ENCODE measurements at regions not wholly inside any gene's neighbourhood (a gene's known extent, or its start where the extent isn't known, plus 50 kb on each side); places are given as distances from the start of the nearest gene placed in this dataset.
A peak's percentile ranks its signal among the peaks of the same experiment; 100 is the strongest.

- no peaks in the 10 kb centered on the region for H3K9me3 ChIP-seq
- H3K36me3 ChIP-seq (replicated peaks in 1 of 2; ENCODE audit: control insufficient read depth in 1 of 2, insufficient read depth in 2 of 2, low read length in 1 of 2): no peaks in the 10 kb centered on the region
- H3K4me1 ChIP-seq (ENCODE audit: control insufficient read depth in 1 of 2, insufficient read depth in 2 of 2, low read depth in 1 of 2, low read length in 1 of 2): no peaks in the 10 kb centered on the region; a peak in 1 of 4 replicates
- H4K20me1 ChIP-seq (ENCODE audit: insufficient read depth): no peaks in the 10 kb centered on the region
- ChIA-PET CTCF (interaction anchor here (0.6 to 3.5 kb wide), 16 partner anchors 9 to 1929 kb away, joined by 3 to 15 read pairs (median 6); partner anchors contain the start of gene MEIS1), POLR2A (no interaction called here)
- H2AFZ ChIP-seq (ENCODE audit: low read depth): no peak overlapping the region
- H3K79me2 ChIP-seq (ENCODE audit: insufficient read depth): no peaks in the 10 kb centered on the region
- H3K27ac ChIP-seq (ENCODE audit: low read depth in 2 of 2, low read length in 1 of 2): no peak overlapping the region
- no peak overlapping the region for H3K4me2 ChIP-seq
- no peak overlapping the region for H3K4me3 ChIP-seq (ENCODE audit: low read depth in 2 of 2, low read length in 1 of 2)
- WGBS (ENCODE audit: low lambda C conversion rate): 36% methylated on average over 5 of the region's 5 CpGs
- no peaks in the 10 kb centered on the region for H3F3A ChIP-seq (replicated peaks; ENCODE audit: insufficient read depth)
- no peaks in the 10 kb centered on the region for H3K9me2 ChIP-seq
- TF ChIP-seq RCOR1 (IDR thresholded peaks at IDR 0.05; ENCODE audit: low read length) (0 out of 2 replicates have a peak, but pooled peaks have one; percentile 6), RAD21 (IDR thresholded peaks at IDR 0.05; ENCODE audit: low read length) (peak; percentile 95), TEAD4 (IDR thresholded peaks at IDR 0.05; ENCODE audit: borderline replicate concordance, insufficient read depth) (no peak), REST (IDR thresholded peaks at IDR 0.05; ENCODE audit: low read depth, low read length) (no peak), SMC3 (IDR thresholded peaks at IDR 0.05; ENCODE audit: low read depth, low read length) (peak; percentile 77), GABPA (IDR thresholded peaks at IDR 0.05; ENCODE audit: low read depth) (no peak), FOXM1 (IDR thresholded peaks at IDR 0.05; ENCODE audit: low read depth) (no peak)
- no peaks in the 10 kb centered on the region for H3K27me3 ChIP-seq (ENCODE audit: insufficient read depth)
- H3K9ac ChIP-seq: no peak overlapping the region
- peak; percentile 61 for DNase-seq
Observed at GRCh38 chr2:65722028-65722778, 289.8 kb upstream of the SPRED2 start.

GRCh38 chr2:65716698-65717097 lies 284.3 kb upstream of the SPRED2 start:
- no peaks in the 10 kb centered on the region for H3F3A ChIP-seq (replicated peaks; ENCODE audit: insufficient read depth)
- no peaks in the 10 kb centered on the region for H3K4me1 ChIP-seq (ENCODE audit: control insufficient read depth in 1 of 2, insufficient read depth in 2 of 2, low read depth in 1 of 2, low read length in 1 of 2)
- no peaks in the 10 kb centered on the region for H3K36me3 ChIP-seq (replicated peaks in 1 of 2; ENCODE audit: control insufficient read depth in 1 of 2, insufficient read depth in 2 of 2, low read length in 1 of 2)
- WGBS (ENCODE audit: low lambda C conversion rate): 22% methylated on average over 1 of the region's 1 CpG
- no peak overlapping the region for H3K27ac ChIP-seq (ENCODE audit: low read depth in 2 of 2, low read length in 1 of 2)
- TF ChIP-seq CHD2 (IDR thresholded peaks at IDR 0.05; ENCODE audit: low read length, partially characterized antibody) (no peak), RFX5 (IDR thresholded peaks at IDR 0.05; ENCODE audit: low read length) (no peak), RCOR1 (IDR thresholded peaks at IDR 0.05; ENCODE audit: low read length) (no peak), ELF1 (IDR thresholded peaks at IDR 0.05) (no peak), TCF12 (IDR thresholded peaks at IDR 0.05) (no peak)
- no peaks in the 10 kb centered on the region for H3K9me2 ChIP-seq
- no peak for DNase-seq
- H3K4me3 ChIP-seq (ENCODE audit: low read depth in 2 of 2, low read length in 1 of 2): no peak overlapping the region
- H3K27me3 ChIP-seq (ENCODE audit: insufficient read depth): no peaks in the 10 kb centered on the region
- no peaks in the 10 kb centered on the region for H3K79me2 ChIP-seq (ENCODE audit: insufficient read depth)
- POLR2A ChIA-PET: no interaction called here
- no peaks in the 10 kb centered on the region for H4K20me1 ChIP-seq (ENCODE audit: insufficient read depth)
- H3K4me2 ChIP-seq: no peak overlapping the region
- CTCF ChIA-PET: interaction anchor here (0.9 to 1.3 kb wide), 2 partner anchors 708 to 859 kb away, joined by 3 to 4 read pairs; no protein-coding TSS in a partner anchor
- H3K9me3 ChIP-seq: no peaks in the 10 kb centered on the region
- no peak overlapping the region for H3K9ac ChIP-seq
- H2AFZ ChIP-seq (ENCODE audit: low read depth): no peak overlapping the region
